Embryonic facial prominence (tissue), 1 donor: ENCODE measurements at regions not wholly inside any gene's neighbourhood (a gene's known extent, or its start where the extent isn't known, plus 50 kb on each side); places are given as distances from the start of the nearest gene placed in this dataset.
"Not testable (repeated sequence)": the region's sequence is repeated elsewhere in the genome, so short reads cannot be mapped to it uniquely, and the experiment has no call there.

ENCODE experiments used
- DNase-seq: peaks from one replicate; pipeline ENCODE4 v3.0.0-alpha.2; 2016; ENCODE audit errors: extremely low spot score

GRCh38 chr12:25682421-25682820 is 129.3 kb upstream of the LMNTD1 start:
- DNase-seq, result no peak

GRCh38 chr12:25684070-25684469 is 131.0 kb upstream of the LMNTD1 start:
- no peak for DNase-seq

GRCh38 chr12:25686351-25686750 is 133.3 kb upstream of the LMNTD1 start:
- no peak for DNase-seq

- no peak for DNase-seq
These were observed 134.1 kb upstream of the LMNTD1 start for GRCh38 chr12:25687226-25687625.

GRCh38 chr12:25688851-25689250 is 135.8 kb upstream of the LMNTD1 start:
- DNase-seq, result not testable (repeated sequence)

- peak; percentile 50 for DNase-seq
These were observed 137.0 kb upstream of the LMNTD1 start for GRCh38 chr12:25689996-25690501.

- DNase-seq, result no peak
These were observed 138.1 kb upstream of the LMNTD1 start for GRCh38 chr12:25690996-25691864.

- no peak for DNase-seq
These were observed 138.7 kb upstream of the LMNTD1 start for GRCh38 chr12:25691865-25692114.

GRCh38 chr12:25692115-25693035 is 139.3 kb upstream of the LMNTD1 start:
- DNase-seq, result peak; percentile 58

- no peak for DNase-seq
These were observed 141.0 kb upstream of the LMNTD1 start for GRCh38 chr12:25694072-25694471.

- DNase-seq, result no peak
These were observed 142.5 kb upstream of the LMNTD1 start for GRCh38 chr12:25695574-25695973.

GRCh38 chr12:25698772-25699171 is 145.7 kb upstream of the LMNTD1 start:
- DNase-seq, result no peak

- DNase-seq, result no peak
These were observed 146.4 kb upstream of the LMNTD1 start for GRCh38 chr12:25699454-25699853.

- DNase-seq, result no peak
These were observed 148.2 kb upstream of the LMNTD1 start for GRCh38 chr12:25701290-25701689.

- no peak for DNase-seq
These were observed 149.5 kb upstream of the LMNTD1 start for GRCh38 chr12:25702553-25702952.

- no peak for DNase-seq
These were observed 152.2 kb upstream of the LMNTD1 start for GRCh38 chr12:25705261-25705660.

GRCh38 chr12:25706646-25707045 is 153.6 kb upstream of the LMNTD1 start:
- DNase-seq, result not testable (repeated sequence)

GRCh38 chr12:25707056-25707455 is 154.0 kb upstream of the LMNTD1 start:
- DNase-seq, result no peak

GRCh38 chr12:25708661-25709060 is 155.6 kb upstream of the LMNTD1 start:
- no peak for DNase-seq

GRCh38 chr12:25710128-25710527 is 157.0 kb upstream of the LMNTD1 start:
- peak; percentile 61 for DNase-seq

- DNase-seq, result not testable (repeated sequence)
These were observed 158.0 kb upstream of the LMNTD1 start for GRCh38 chr12:25710938-25711605.

- DNase-seq, result no peak
These were observed 159.1 kb upstream of the LMNTD1 start for GRCh38 chr12:25712169-25712568.
